Activated naive CD8-positive, alpha-beta T cell treated with anti-CD3 and anti-CD28 coated beads, Interleukin-2, amount 10 ng/mL, durations not matched to agents 7 days and 5 days (primary cell): ENCODE measurements at regions not wholly inside any gene's neighbourhood (a gene's known extent, or its start where the extent isn't known, plus 50 kb on each side); places are given as distances from the start of the nearest gene placed in this dataset.

ENCODE experiments used
- ATAC-seq: fragments of 150-1000 bp; cut with Tn5 transposase; one replicate; pipeline ENCODE4 v1.10.0; 2021; ENCODE audit warnings: low read depth, moderate library complexity
- POLR2A ChIA-PET: fragments of 350-600 bp; sonication (Branson Sonifier 250); formaldehyde crosslinking; loops from one replicate; lab custom pipeline; 2021; ENCODE audit warnings: antibody characterized with exemption; lab: Charles Lee
- DNase-seq: peaks from one replicate; pipeline ENCODE4 v3.0.0; 2021
- H3K27ac Mint-ChIP-seq: one replicate; pipeline ENCODE4 v1.8.0; 2022; ENCODE audit warnings: mild to moderate bottlenecking, mixed read lengths
- H3K27me3 Mint-ChIP-seq: one replicate; pipeline ENCODE4 v1.8.0; 2022; ENCODE audit warnings: mild to moderate bottlenecking, moderate library complexity, mixed read lengths
- H3K36me3 Mint-ChIP-seq: one replicate; pipeline ENCODE4 v1.8.0; 2021; ENCODE audit warnings: mild to moderate bottlenecking, mixed read lengths
- H3K4me1 Mint-ChIP-seq: one replicate; pipeline ENCODE4 v1.8.0; 2021; ENCODE audit warnings: mixed read lengths
- H3K4me3 Mint-ChIP-seq: one replicate; pipeline ENCODE4 v1.8.0; 2022; ENCODE audit warnings: mild to moderate bottlenecking, moderate library complexity, mixed read lengths
- H3K9me3 Mint-ChIP-seq: one replicate; pipeline ENCODE4 v1.8.0; 2021; ENCODE audit warnings: mixed read lengths

GRCh38 chr5:24281818-24282217 lies 363.0 kb downstream of the CDH10 start:
- Mint-ChIP-seq H3K27me3 (no peaks in the 10 kb centered on the region), H3K36me3 (no peaks in the 10 kb centered on the region), H3K4me1 (no peaks in the 10 kb centered on the region), H3K27ac (no peak overlapping the region), H3K9me3 (peaks cover 3% of the 10 kb centered on the region), H3K4me3 (no peak overlapping the region)
- POLR2A ChIA-PET = no interaction called here
- DNase-seq (no peak), ATAC-seq (no peak)

GRCh38 chr5:24289582-24290335 lies 355.0 kb downstream of the CDH10 start:
- ATAC-seq (no peak), DNase-seq (no peak)
- H3K4me1 Mint-ChIP-seq = no peaks in the 10 kb centered on the region
- H3K9me3 Mint-ChIP-seq = peaks cover 4% of the 10 kb centered on the region
- H3K36me3 Mint-ChIP-seq = no peaks in the 10 kb centered on the region
- H3K4me3 Mint-ChIP-seq = no peak overlapping the region
- POLR2A ChIA-PET = no interaction called here
- H3K27ac Mint-ChIP-seq = no peak overlapping the region
- H3K27me3 Mint-ChIP-seq = no peaks in the 10 kb centered on the region

GRCh38 chr5:24290536-24290935 lies 354.2 kb downstream of the CDH10 start:
- Mint-ChIP-seq H3K4me3 (no peak overlapping the region), H3K4me1 (no peaks in the 10 kb centered on the region), H3K9me3 (peaks cover 4% of the 10 kb centered on the region), H3K27me3 (no peaks in the 10 kb centered on the region), H3K27ac (no peak overlapping the region), H3K36me3 (no peaks in the 10 kb centered on the region)
- ATAC-seq = no peak
- no peak for DNase-seq
- POLR2A ChIA-PET = no interaction called here

GRCh38 chr5:24291916-24292315 lies 352.9 kb downstream of the CDH10 start:
- H3K27me3 Mint-ChIP-seq = no peaks in the 10 kb centered on the region
- no peak overlapping the region for H3K27ac Mint-ChIP-seq
- no peak for DNase-seq
- POLR2A ChIA-PET = no interaction called here
- no peak overlapping the region for H3K4me3 Mint-ChIP-seq
- ATAC-seq = no peak
- H3K36me3 Mint-ChIP-seq = no peaks in the 10 kb centered on the region
- no peaks in the 10 kb centered on the region for H3K4me1 Mint-ChIP-seq
- H3K9me3 Mint-ChIP-seq = peaks cover 8% of the 10 kb centered on the region

- POLR2A ChIA-PET = no interaction called here
- Mint-ChIP-seq H3K4me1 (no peaks in the 10 kb centered on the region), H3K9me3 (peaks cover 8% of the 10 kb centered on the region), H3K4me3 (no peak overlapping the region), H3K36me3 (no peaks in the 10 kb centered on the region), H3K27me3 (no peaks in the 10 kb centered on the region), H3K27ac (no peak overlapping the region)
- DNase-seq (no peak), ATAC-seq (no peak)
These were observed 350.4 kb downstream of the CDH10 start for GRCh38 chr5:24294333-24294732.

- Mint-ChIP-seq H3K4me1 (no peaks in the 10 kb centered on the region), H3K27ac (no peak overlapping the region), H3K9me3 (peaks cover 15% of the 10 kb centered on the region), H3K4me3 (no peak overlapping the region), H3K27me3 (no peaks in the 10 kb centered on the region), H3K36me3 (no peaks in the 10 kb centered on the region)
- POLR2A ChIA-PET = no interaction called here
- DNase-seq (no peak), ATAC-seq (no peak)
These were observed 330.7 kb downstream of the CDH10 start for GRCh38 chr5:24314106-24314505.

GRCh38 chr5:24320643-24321042 lies 324.1 kb downstream of the CDH10 start:
- POLR2A ChIA-PET = no interaction called here
- Mint-ChIP-seq H3K27me3 (no peaks in the 10 kb centered on the region), H3K4me1 (no peaks in the 10 kb centered on the region), H3K36me3 (no peaks in the 10 kb centered on the region), H3K27ac (no peak overlapping the region), H3K4me3 (no peak overlapping the region), H3K9me3 (peaks cover 4% of the 10 kb centered on the region)
- ATAC-seq (no peak), DNase-seq (no peak)

GRCh38 chr5:24325306-24325832 lies 319.4 kb downstream of the CDH10 start:
- DNase-seq (no peak), ATAC-seq (no peak)
- Mint-ChIP-seq H3K36me3 (no peaks in the 10 kb centered on the region), H3K27ac (no peak overlapping the region), H3K27me3 (no peaks in the 10 kb centered on the region), H3K9me3 (peaks cover 8% of the 10 kb centered on the region), H3K4me1 (no peaks in the 10 kb centered on the region), H3K4me3 (no peak overlapping the region)
- POLR2A ChIA-PET = no interaction called here

- Mint-ChIP-seq H3K4me3 (no peak overlapping the region), H3K27ac (no peak overlapping the region), H3K36me3 (no peaks in the 10 kb centered on the region), H3K4me1 (no peaks in the 10 kb centered on the region), H3K27me3 (no peaks in the 10 kb centered on the region), H3K9me3 (peaks cover 11% of the 10 kb centered on the region)
- DNase-seq (no peak), ATAC-seq (no peak)
- POLR2A ChIA-PET = no interaction called here
These were observed 313.2 kb downstream of the CDH10 start for GRCh38 chr5:24331531-24331930.

- ATAC-seq (no peak), DNase-seq (no peak)
- H3K4me3 Mint-ChIP-seq = no peak overlapping the region
- no peak overlapping the region for H3K27ac Mint-ChIP-seq
- no peaks in the 10 kb centered on the region for H3K36me3 Mint-ChIP-seq
- POLR2A ChIA-PET = no interaction called here
- H3K27me3 Mint-ChIP-seq = no peaks in the 10 kb centered on the region
- H3K9me3 Mint-ChIP-seq = peaks cover 2% of the 10 kb centered on the region
- H3K4me1 Mint-ChIP-seq = no peaks in the 10 kb centered on the region
These were observed 297.6 kb downstream of the CDH10 start for GRCh38 chr5:24347158-24347557.

- Mint-ChIP-seq H3K27ac (no peak overlapping the region), H3K36me3 (no peaks in the 10 kb centered on the region), H3K9me3 (peaks cover 2% of the 10 kb centered on the region), H3K27me3 (no peaks in the 10 kb centered on the region), H3K4me3 (no peak overlapping the region), H3K4me1 (no peaks in the 10 kb centered on the region)
- ATAC-seq (no peak), DNase-seq (no peak)
- POLR2A ChIA-PET = no interaction called here
These were observed 293.5 kb downstream of the CDH10 start for GRCh38 chr5:24351285-24351684.

- Mint-ChIP-seq H3K27ac (no peak overlapping the region), H3K9me3 (peaks cover 2% of the 10 kb centered on the region), H3K36me3 (no peaks in the 10 kb centered on the region), H3K4me1 (no peaks in the 10 kb centered on the region), H3K27me3 (no peaks in the 10 kb centered on the region), H3K4me3 (no peak overlapping the region)
- POLR2A ChIA-PET = no interaction called here
- DNase-seq = no peak
- ATAC-seq = no peak
These were observed 291.8 kb downstream of the CDH10 start for GRCh38 chr5:24353016-24353415.

GRCh38 chr5:24353611-24354010 lies 291.2 kb downstream of the CDH10 start:
- no peaks in the 10 kb centered on the region for H3K27me3 Mint-ChIP-seq
- no peaks in the 10 kb centered on the region for H3K4me1 Mint-ChIP-seq
- POLR2A ChIA-PET = no interaction called here
- DNase-seq = no peak
- no peak overlapping the region for H3K27ac Mint-ChIP-seq
- no peak overlapping the region for H3K4me3 Mint-ChIP-seq
- no peaks in the 10 kb centered on the region for H3K36me3 Mint-ChIP-seq
- peaks cover 2% of the 10 kb centered on the region for H3K9me3 Mint-ChIP-seq
- no peak for ATAC-seq

- H3K4me1 Mint-ChIP-seq = no peaks in the 10 kb centered on the region
- peaks cover 6% of the 10 kb centered on the region for H3K9me3 Mint-ChIP-seq
- no peak overlapping the region for H3K27ac Mint-ChIP-seq
- POLR2A ChIA-PET = no interaction called here
- H3K36me3 Mint-ChIP-seq = no peaks in the 10 kb centered on the region
- ATAC-seq (no peak), DNase-seq (no peak)
- H3K27me3 Mint-ChIP-seq = no peaks in the 10 kb centered on the region
- no peak overlapping the region for H3K4me3 Mint-ChIP-seq
These were observed 280.8 kb downstream of the CDH10 start for GRCh38 chr5:24363789-24364481.
